Right lobe of liver (tissue), 4 donors: ENCODE measurements at regions not wholly inside any gene's neighbourhood (a gene's known extent, or its start where the extent isn't known, plus 50 kb on each side); places are given as distances from the start of the nearest gene placed in this dataset.

Experiments
- POLR2A ChIP-seq: fragments of 450-650 bp; IDR thresholded peaks from one replicate; pipeline ENCODE4 v1.6.1; 2017; ENCODE audit warnings: antibody characterized with exemption, mild to moderate bottlenecking
- TF ChIP-seq, protein P1 (sequence below), 4 donors: fragments of 200-600 bp in 3 of 4; fragments of 450-650 bp in 1 of 4; IDR thresholded peaks; one replicate each; pipeline versions ENCODE4 v1.5.1 to v1.8.0; 2016 to 2022; ENCODE audit warnings: antibody characterized with exemption in 4 of 4, mild to moderate bottlenecking in 2 of 4
- donor health status: DM: no; HTN: no; CAD: no.
- donor health status: DM: no; HTN: no; CAD: no.
- donor health status: DM: no; HTN: yes; CAD: no.

GRCh38 chr14:38512236-38512635 is 256.3 kb upstream of the CLEC14A start:
- TF ChIP-seq, protein P1, sequence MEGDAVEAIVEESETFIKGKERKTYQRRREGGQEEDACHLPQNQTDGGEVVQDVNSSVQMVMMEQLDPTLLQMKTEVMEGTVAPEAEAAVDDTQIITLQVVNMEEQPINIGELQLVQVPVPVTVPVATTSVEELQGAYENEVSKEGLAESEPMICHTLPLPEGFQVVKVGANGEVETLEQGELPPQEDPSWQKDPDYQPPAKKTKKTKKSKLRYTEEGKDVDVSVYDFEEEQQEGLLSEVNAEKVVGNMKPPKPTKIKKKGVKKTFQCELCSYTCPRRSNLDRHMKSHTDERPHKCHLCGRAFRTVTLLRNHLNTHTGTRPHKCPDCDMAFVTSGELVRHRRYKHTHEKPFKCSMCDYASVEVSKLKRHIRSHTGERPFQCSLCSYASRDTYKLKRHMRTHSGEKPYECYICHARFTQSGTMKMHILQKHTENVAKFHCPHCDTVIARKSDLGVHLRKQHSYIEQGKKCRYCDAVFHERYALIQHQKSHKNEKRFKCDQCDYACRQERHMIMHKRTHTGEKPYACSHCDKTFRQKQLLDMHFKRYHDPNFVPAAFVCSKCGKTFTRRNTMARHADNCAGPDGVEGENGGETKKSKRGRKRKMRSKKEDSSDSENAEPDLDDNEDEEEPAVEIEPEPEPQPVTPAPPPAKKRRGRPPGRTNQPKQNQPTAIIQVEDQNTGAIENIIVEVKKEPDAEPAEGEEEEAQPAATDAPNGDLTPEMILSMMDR (IDR thresholded peaks at IDR 0.05) = no peak
- TF ChIP-seq POLR2A = no peak
